GM12878 (cell line): ENCODE measurements at regions not wholly inside any gene's neighbourhood (a gene's known extent, or its start where the extent isn't known, plus 50 kb on each side); places are given as distances from the start of the nearest gene placed in this dataset.

ENCODE experiments used
- ATAC-seq: fragments of 200-7000 bp; cut with Tn5 transposase; 3 replicates; pipeline ENCODE4 v1.9.1; 2020; ENCODE audit warnings: mild to moderate bottlenecking, moderate library complexity
- BruUV-seq: library from RNA; stranded (reverse); fragments of 400-500 nt; replicated peaks from 2 replicates; lab custom pipeline; 2021; lab: Mats Ljungman, UMichigan
- CTCF ChIA-PET: fragments of 300-600 bp; sonication (Branson Sonifier 250); formaldehyde crosslinking; extraction: SDS; loops from one replicate; lab custom pipeline; 2021; ENCODE audit warnings: inconsistent platforms; lab: Yijun Ruan, JAX
- POLR2A ChIA-PET: fragments of 350-600 bp; formaldehyde crosslinking; extraction: SDS; loops from one replicate; lab custom pipeline; 2021; ENCODE audit warnings: inconsistent platforms; lab: Charles Lee
- RAD21 ChIA-PET: fragments of 300-600 bp; sonication (Branson Sonifier 250); formaldehyde crosslinking; loops from one replicate; lab custom pipeline; 2023; ENCODE audit warnings: antibody characterized with exemption; ENCODE audit not compliant: unreplicated experiment; lab: Charles Lee
- SMC1A ChIA-PET: fragments of 300-600 bp; sonication (Branson Sonifier 250); formaldehyde crosslinking; loops from one replicate; lab custom pipeline; 2023; ENCODE audit not compliant: unreplicated experiment, uncharacterized antibody; lab: Charles Lee
- DNase-seq: peaks from one replicate; pipeline ENCODE4 v3.0.0-alpha.2; 2011; ENCODE audit warnings: low read depth, low spot score
- FAIRE-seq: peaks from 3 replicates; lab custom pipeline; 2011; peaks lifted over from hg19 to GRCh38; lab: Jason Lieb, UNC
- H2AFZ ChIP-seq: 2 replicates; pipeline ENCODE4 v1.6.0; 2011; ENCODE audit warnings: low read depth, low read length, control low read depth; ENCODE audit not compliant: control insufficient read depth
- H3K27ac ChIP-seq: 2 replicates; pipeline ENCODE4 v1.5.1; 2011; ENCODE audit warnings: control low read depth; ENCODE audit not compliant: control insufficient read depth, insufficient read depth
- H3K27me3 ChIP-seq, 2 experiments: replicated peaks in 1 of 2; 2 replicates each; pipeline versions ENCODE4 v1.6.0 to v1.6.1; 2011; ENCODE audit warnings: low read length in 1 of 2; ENCODE audit not compliant: control insufficient read depth in 2 of 2, insufficient read depth in 2 of 2
- H3K36me3 ChIP-seq, 2 experiments: 2 replicates each; pipeline ENCODE4 v1.5.1; 2011; ENCODE audit warnings: low read length in 1 of 2; ENCODE audit not compliant: control insufficient read depth in 2 of 2, insufficient read depth in 2 of 2
- H3K4me1 ChIP-seq: 2 replicates; pipeline ENCODE4 v1.6.1; 2011; ENCODE audit warnings: mild to moderate bottlenecking, low read length, moderate library complexity, mixed read lengths; ENCODE audit not compliant: control insufficient read depth, insufficient read depth
- H3K4me2 ChIP-seq: 2 replicates; pipeline ENCODE4 v1.6.0; 2011; ENCODE audit warnings: control low read depth; ENCODE audit not compliant: control insufficient read depth, insufficient read depth
- H3K4me3 ChIP-seq: fragments of 200-600 bp; sonication (generic); 2 replicates; pipeline ENCODE4 v1.5.1; 2016
- H3K79me2 ChIP-seq: 2 replicates; pipeline ENCODE4 v1.6.0; 2011; ENCODE audit warnings: low read length; ENCODE audit not compliant: control insufficient read depth, insufficient read depth
- H3K9ac ChIP-seq: 2 replicates; pipeline ENCODE4 v1.8.0; 2011; ENCODE audit warnings: low read length, control low read depth, mixed read lengths; ENCODE audit not compliant: control insufficient read depth, insufficient read depth
- H3K9me3 ChIP-seq: replicated peaks from 3 replicates; pipeline ENCODE4 v1.5.1; 2011; ENCODE audit warnings: mild to moderate bottlenecking, low read length; ENCODE audit not compliant: control insufficient read depth, insufficient read depth
- H4K20me1 ChIP-seq: 2 replicates; pipeline ENCODE4 v1.6.0; 2011; ENCODE audit not compliant: control insufficient read depth, insufficient read depth
- CHD2 ChIP-seq: IDR thresholded peaks from 2 replicates; pipeline ENCODE4 v1.6.1; 2011; ENCODE audit warnings: low read depth, low read length, improper control_type of control experiment, borderline replicate concordance
- CUX1 ChIP-seq: IDR thresholded peaks from 2 replicates; pipeline ENCODE4 v1.6.1; 2012; ENCODE audit warnings: improper control_type of control experiment, low read depth, low read length; ENCODE audit not compliant: insufficient replicate concordance
- E2F4 ChIP-seq: IDR thresholded peaks from 2 replicates; pipeline ENCODE4 v1.6.1; 2012; ENCODE audit warnings: low read depth, low read length, improper control_type of control experiment
- E2F8 ChIP-seq: fragments of 450-650 bp; IDR thresholded peaks from 2 replicates; pipeline ENCODE4 v1.6.1; 2018; ENCODE audit warnings: mild to moderate bottlenecking, low read depth, moderate library complexity; ENCODE audit not compliant: partially characterized antibody
- FOXK2 ChIP-seq: fragments of 450-650 bp; IDR thresholded peaks from 2 replicates; pipeline ENCODE4 v1.6.1; 2017; ENCODE audit warnings: mild to moderate bottlenecking, moderate library complexity
- HDAC2 ChIP-seq: fragments of 200-600 bp; sonication (generic); IDR thresholded peaks from 2 replicates; pipeline ENCODE4 v1.6.1; 2017
- HDGF ChIP-seq: fragments of 450-650 bp; IDR thresholded peaks from 2 replicates; pipeline ENCODE4 v1.6.1; 2016; ENCODE audit warnings: antibody characterized with exemption
- JUNB ChIP-seq: IDR thresholded peaks from 2 replicates; pipeline ENCODE4 v1.6.1; 2016; ENCODE audit warnings: antibody characterized with exemption, mild to moderate bottlenecking
- POLR2AphosphoS5 ChIP-seq: IDR thresholded peaks from 2 replicates; pipeline ENCODE4 v1.6.1; 2011; ENCODE audit warnings: mild to moderate bottlenecking, low read length, inconsistent platforms
- RAD51 ChIP-seq: fragments of 450-650 bp; IDR thresholded peaks from 2 replicates; pipeline ENCODE4 v1.6.1; 2016; ENCODE audit warnings: moderate library complexity, mild to moderate bottlenecking, inconsistent platforms
- SIX5 ChIP-seq: IDR thresholded peaks from 2 replicates; pipeline ENCODE4 v1.6.1; 2011; ENCODE audit warnings: mild to moderate bottlenecking, low read depth, low read length, moderate library complexity; ENCODE audit not compliant: severe bottlenecking
- STAT3 ChIP-seq: IDR thresholded peaks from 2 replicates; pipeline ENCODE4 v1.6.1; 2011; ENCODE audit warnings: low read depth, low read length, improper control_type of control experiment
- TAF1 ChIP-seq: IDR thresholded peaks from 2 replicates; pipeline ENCODE4 v1.6.1; 2011; ENCODE audit warnings: mild to moderate bottlenecking, low read depth, low read length, borderline replicate concordance
- TCF12 ChIP-seq: IDR thresholded peaks from 2 replicates; pipeline ENCODE4 v1.6.1; 2011; ENCODE audit warnings: low read depth, mild to moderate bottlenecking, low read length
- TCF7 ChIP-seq: IDR thresholded peaks from 2 replicates; pipeline ENCODE4 v1.6.1; 2014; ENCODE audit warnings: antibody characterized with exemption, borderline replicate concordance
- WGBS: methylation state at CpG from one replicate; pipeline ENCODE4 v1.1.6; 2016; ENCODE audit warnings: low lambda C conversion rate; ENCODE audit not compliant: insufficient replicate concordance, insufficient coverage; ENCODE audit errors: missing lambda C conversion rate; 5-methylcytosine and 5-hydroxymethylcytosine counted together
- in situ Hi-C: fragments of 300-500 bp; cut with MboI; formaldehyde crosslinking; loops from 9 replicates; pipeline ENCODE4 v1.14.3; 2018; ENCODE audit warnings: mixed read lengths
- intact Hi-C: fragments of 100-400 bp; cut with micrococcal nuclease; formaldehyde crosslinking; loops from one replicate; pipeline ENCODE4 v1.14.2; 2022; ENCODE audit not compliant: unreplicated experiment

- Histone ChIP-seq H3K4me2 (no peak overlapping the region), H3K27ac (no peak overlapping the region), H4K20me1 (no peaks in the 10 kb centered on the region), H3K9me3 (no peaks in the 10 kb centered on the region), H2AFZ (no peak overlapping the region), H3K4me3 (no peak overlapping the region)
- no TSS peak for BruUV-seq
- DNase-seq (no peak), FAIRE-seq (no peak)
- intact Hi-C loops (no loop called here), in situ Hi-C loops (no loop called here)
- ChIA-PET CTCF (no interaction called here), RAD21 (no interaction called here)
- TF ChIP-seq TCF7 (no peak), HDGF (no peak), JUNB (no peak), POLR2AphosphoS5 (no peak), HDAC2 (no peak), E2F8 (no peak), SIX5 (no peak), FOXK2 (no peak), E2F4 (no peak), CUX1 (no peak), STAT3 (no peak), CHD2 (no peak), RAD51 (no peak), TCF12 (no peak), TAF1 (no peak)
- TF ChIP-seq, all 136 proteins: peak for 0
- SMC1A ChIA-PET = no interaction called here
- POLR2A ChIA-PET = no interaction called here
- H3K4me1 ChIP-seq = no peaks in the 10 kb centered on the region
- no peaks in the 10 kb centered on the region for H3K79me2 ChIP-seq
- ATAC-seq = no peak
- 16% methylated on average over 3 of the region's 3 CpGs for WGBS
- no peaks in the 10 kb centered on the region for H3K27me3 ChIP-seq
- no peak overlapping the region for H3K9ac ChIP-seq
- no peaks in the 10 kb centered on the region for H3K36me3 ChIP-seq
These were observed 422.7 kb upstream of the MON1B start for GRCh38 chr16:76768316-76768715.
